ENCODE measurements at regions not wholly inside any gene's neighbourhood (a gene's known extent, or its start where the extent isn't known, plus 50 kb on each side); places are given as distances from the start of the nearest gene placed in this dataset.

GRCh38 chr4:162682651-162683050 lies 484.0 kb downstream of the NAF1 start:
- TF ChIP-seq POLR2A (IDR thresholded peaks at IDR 0.05): no peak
- TF ChIP-seq POLR2AphosphoS5 (IDR thresholded peaks at IDR 0.05): no peak
- no peak for TF ChIP-seq CTCF (IDR thresholded peaks at IDR 0.05)
